Neural cell (in vitro differentiated cells): ENCODE measurements at regions not wholly inside any gene's neighbourhood (a gene's known extent, or its start where the extent isn't known, plus 50 kb on each side); places are given as distances from the start of the nearest gene placed in this dataset.

ENCODE experiments used
- H2AFZ ChIP-seq: fragments of 200-600, 300-800 bp; sonication (generic), shearing (Covaris generic); 2 replicates; pipeline ENCODE4 v1.6.0; 2014; ENCODE audit warnings: low read depth, mild to moderate bottlenecking, antibody characterized with exemption, low read length, moderate library complexity
- H3F3A ChIP-seq: fragments of 200-600 bp; shearing (Covaris generic); 2 replicates; pipeline ENCODE4 v1.6.1; 2016; ENCODE audit warnings: mild to moderate bottlenecking, moderate library complexity, mixed read lengths, antibody characterized with exemption, low read length; ENCODE audit not compliant: insufficient read depth, poor library complexity, severe bottlenecking
- H3K27ac ChIP-seq: fragments of 200-600, 300-800 bp; sonication (generic), shearing (Covaris generic); 2 replicates; pipeline ENCODE4 v1.5.1; 2014; ENCODE audit warnings: mild to moderate bottlenecking, low read length, moderate library complexity
- H3K27me3 ChIP-seq: fragments of 300-800, 200-600 bp; sonication (generic), shearing (Covaris generic); 2 replicates; pipeline ENCODE4 v1.6.0; 2014; ENCODE audit warnings: mild to moderate bottlenecking, low read depth, low read length, moderate library complexity; ENCODE audit not compliant: insufficient read depth
- H3K36me3 ChIP-seq: fragments of 300-800, 200-600 bp; sonication (generic), shearing (Covaris generic); 2 replicates; pipeline ENCODE4 v1.5.1; 2014; ENCODE audit warnings: mild to moderate bottlenecking, antibody characterized with exemption, low read length, moderate library complexity; ENCODE audit not compliant: insufficient read depth
- H3K4me2 ChIP-seq: fragments of 300-800, 200-600 bp; sonication (generic), shearing (Covaris generic); 2 replicates; pipeline ENCODE4 v1.6.0; 2014; ENCODE audit warnings: mild to moderate bottlenecking, low read length
- H3K4me3 ChIP-seq: fragments of 300-800, 200-600 bp; sonication (generic), shearing (Covaris generic); 2 replicates; pipeline ENCODE4 v1.5.1; 2014; ENCODE audit warnings: mild to moderate bottlenecking, low read length, moderate library complexity
- H3K79me2 ChIP-seq: fragments of 200-600 bp; shearing (Covaris generic); replicated peaks from 2 replicates; pipeline ENCODE4 v1.6.0; 2014; ENCODE audit warnings: mild to moderate bottlenecking, low read length, moderate library complexity; ENCODE audit not compliant: insufficient read depth
- H3K9ac ChIP-seq: fragments of 300-800, 200-600 bp; sonication (generic), shearing (Covaris generic); 2 replicates; pipeline ENCODE4 v1.6.1; 2016; ENCODE audit warnings: mild to moderate bottlenecking, low read length, mixed read lengths
- H3K9me2 ChIP-seq: fragments of 200-600 bp; shearing (Covaris generic); 2 replicates; pipeline ENCODE4 v1.6.1; 2016; ENCODE audit warnings: mild to moderate bottlenecking, low read length, mixed read lengths; ENCODE audit not compliant: insufficient read depth
- H3K9me3 ChIP-seq: fragments of 200-600, 300-800 bp; sonication (generic), shearing (Covaris generic); 2 replicates; pipeline ENCODE4 v1.6.1; 2016; ENCODE audit warnings: mild to moderate bottlenecking, mixed run types, low read length, moderate library complexity, mixed read lengths
- H4K20me1 ChIP-seq: fragments of 200-600 bp; shearing (Covaris generic); 2 replicates; pipeline ENCODE4 v1.6.1; 2016; ENCODE audit warnings: mild to moderate bottlenecking, mixed run types; ENCODE audit not compliant: insufficient read depth
- EP300 ChIP-seq: fragments of 450-650 bp; conservative IDR thresholded peaks from 2 replicates; pipeline ENCODE4 v1.6.1; 2014; ENCODE audit warnings: antibody characterized with exemption, mild to moderate bottlenecking, moderate library complexity; ENCODE audit not compliant: poor library complexity, severe bottlenecking
- EZH2 ChIP-seq: fragments of 200-600, 300-800 bp; shearing (Covaris generic), sonication (generic); IDR thresholded peaks from 2 replicates; pipeline ENCODE4 v1.6.1; 2014; ENCODE audit warnings: antibody characterized with exemption, low read length, borderline replicate concordance, mild to moderate bottlenecking; ENCODE audit not compliant: insufficient read depth, poor library complexity, severe bottlenecking
- MXI1 ChIP-seq: fragments of 450-650 bp; conservative IDR thresholded peaks from 2 replicates; pipeline ENCODE4 v1.6.1; 2014; ENCODE audit warnings: antibody characterized with exemption, mild to moderate bottlenecking; ENCODE audit not compliant: poor library complexity, severe bottlenecking
- POLR2AphosphoS5 ChIP-seq: IDR thresholded peaks from 2 replicates; pipeline ENCODE4 v1.6.1; 2012
- RAD21 ChIP-seq: fragments of 450-650 bp; conservative IDR thresholded peaks from 2 replicates; pipeline ENCODE4 v1.6.1; 2014; ENCODE audit warnings: antibody characterized with exemption, mild to moderate bottlenecking, moderate library complexity
- SMC3 ChIP-seq: fragments of 450-650 bp; conservative IDR thresholded peaks from 2 replicates; pipeline ENCODE4 v1.6.1; 2014; ENCODE audit warnings: antibody characterized with exemption, mild to moderate bottlenecking, moderate library complexity; ENCODE audit not compliant: poor library complexity
- TAF1 ChIP-seq: IDR thresholded peaks from 2 replicates; pipeline ENCODE4 v1.6.1; 2012; ENCODE audit warnings: low read depth
- TF ChIP-seq, protein P1 (sequence below): IDR thresholded peaks from 2 replicates; pipeline ENCODE4 v1.6.1; 2012; ENCODE audit warnings: borderline replicate concordance
- TF ChIP-seq, protein P2 (sequence below): fragments of 450-650 bp; IDR thresholded peaks from 2 replicates; pipeline ENCODE4 v1.5.1; 2014; ENCODE audit warnings: antibody characterized with exemption, mild to moderate bottlenecking, moderate library complexity; ENCODE audit not compliant: poor library complexity, severe bottlenecking

DNA sequence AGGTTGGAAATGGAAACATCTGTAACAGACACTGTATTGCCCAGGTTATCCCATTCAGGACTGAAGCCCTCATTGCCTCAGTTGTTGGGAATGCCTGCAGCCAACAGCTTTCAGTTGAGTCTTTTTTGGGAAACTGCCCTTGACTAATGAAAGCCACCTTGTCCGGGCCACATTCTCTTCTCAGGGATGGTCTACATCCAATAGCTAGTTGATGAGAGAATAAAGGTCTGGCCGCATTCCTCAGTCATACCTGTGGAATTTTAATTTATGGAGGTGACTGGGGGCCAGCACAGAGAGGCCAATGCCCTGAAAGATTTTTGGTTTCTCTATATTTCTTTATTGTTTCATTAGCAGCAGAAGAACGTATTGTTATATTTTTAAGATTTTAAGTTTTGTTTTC, 147.6 kb upstream of the MSX1 start:
- no peaks in the 10 kb centered on the region for H3K9me3 ChIP-seq
- H3K79me2 ChIP-seq: no peaks in the 10 kb centered on the region
- no peaks in the 10 kb centered on the region for H4K20me1 ChIP-seq
- no peaks in the 10 kb centered on the region for H3K27me3 ChIP-seq
- no peaks in the 10 kb centered on the region for H3K9me2 ChIP-seq
- H3K27ac ChIP-seq: no peak overlapping the region
- no peak overlapping the region for H3K4me3 ChIP-seq
- H3K36me3 ChIP-seq: no peaks in the 10 kb centered on the region
- H3K9ac ChIP-seq: no peak overlapping the region
- no peak overlapping the region for H3K4me2 ChIP-seq
- H2AFZ ChIP-seq: no peak overlapping the region
- TF ChIP-seq MXI1 (no peak), RAD21 (no peak), EP300 (no peak), POLR2AphosphoS5 (no peak), TAF1 (no peak), EZH2 (no peak), SMC3 (no peak)
- TF ChIP-seq, protein P1, sequence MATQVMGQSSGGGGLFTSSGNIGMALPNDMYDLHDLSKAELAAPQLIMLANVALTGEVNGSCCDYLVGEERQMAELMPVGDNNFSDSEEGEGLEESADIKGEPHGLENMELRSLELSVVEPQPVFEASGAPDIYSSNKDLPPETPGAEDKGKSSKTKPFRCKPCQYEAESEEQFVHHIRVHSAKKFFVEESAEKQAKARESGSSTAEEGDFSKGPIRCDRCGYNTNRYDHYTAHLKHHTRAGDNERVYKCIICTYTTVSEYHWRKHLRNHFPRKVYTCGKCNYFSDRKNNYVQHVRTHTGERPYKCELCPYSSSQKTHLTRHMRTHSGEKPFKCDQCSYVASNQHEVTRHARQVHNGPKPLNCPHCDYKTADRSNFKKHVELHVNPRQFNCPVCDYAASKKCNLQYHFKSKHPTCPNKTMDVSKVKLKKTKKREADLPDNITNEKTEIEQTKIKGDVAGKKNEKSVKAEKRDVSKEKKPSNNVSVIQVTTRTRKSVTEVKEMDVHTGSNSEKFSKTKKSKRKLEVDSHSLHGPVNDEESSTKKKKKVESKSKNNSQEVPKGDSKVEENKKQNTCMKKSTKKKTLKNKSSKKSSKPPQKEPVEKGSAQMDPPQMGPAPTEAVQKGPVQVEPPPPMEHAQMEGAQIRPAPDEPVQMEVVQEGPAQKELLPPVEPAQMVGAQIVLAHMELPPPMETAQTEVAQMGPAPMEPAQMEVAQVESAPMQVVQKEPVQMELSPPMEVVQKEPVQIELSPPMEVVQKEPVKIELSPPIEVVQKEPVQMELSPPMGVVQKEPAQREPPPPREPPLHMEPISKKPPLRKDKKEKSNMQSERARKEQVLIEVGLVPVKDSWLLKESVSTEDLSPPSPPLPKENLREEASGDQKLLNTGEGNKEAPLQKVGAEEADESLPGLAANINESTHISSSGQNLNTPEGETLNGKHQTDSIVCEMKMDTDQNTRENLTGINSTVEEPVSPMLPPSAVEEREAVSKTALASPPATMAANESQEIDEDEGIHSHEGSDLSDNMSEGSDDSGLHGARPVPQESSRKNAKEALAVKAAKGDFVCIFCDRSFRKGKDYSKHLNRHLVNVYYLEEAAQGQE: no peak
- TF ChIP-seq, protein P2, sequence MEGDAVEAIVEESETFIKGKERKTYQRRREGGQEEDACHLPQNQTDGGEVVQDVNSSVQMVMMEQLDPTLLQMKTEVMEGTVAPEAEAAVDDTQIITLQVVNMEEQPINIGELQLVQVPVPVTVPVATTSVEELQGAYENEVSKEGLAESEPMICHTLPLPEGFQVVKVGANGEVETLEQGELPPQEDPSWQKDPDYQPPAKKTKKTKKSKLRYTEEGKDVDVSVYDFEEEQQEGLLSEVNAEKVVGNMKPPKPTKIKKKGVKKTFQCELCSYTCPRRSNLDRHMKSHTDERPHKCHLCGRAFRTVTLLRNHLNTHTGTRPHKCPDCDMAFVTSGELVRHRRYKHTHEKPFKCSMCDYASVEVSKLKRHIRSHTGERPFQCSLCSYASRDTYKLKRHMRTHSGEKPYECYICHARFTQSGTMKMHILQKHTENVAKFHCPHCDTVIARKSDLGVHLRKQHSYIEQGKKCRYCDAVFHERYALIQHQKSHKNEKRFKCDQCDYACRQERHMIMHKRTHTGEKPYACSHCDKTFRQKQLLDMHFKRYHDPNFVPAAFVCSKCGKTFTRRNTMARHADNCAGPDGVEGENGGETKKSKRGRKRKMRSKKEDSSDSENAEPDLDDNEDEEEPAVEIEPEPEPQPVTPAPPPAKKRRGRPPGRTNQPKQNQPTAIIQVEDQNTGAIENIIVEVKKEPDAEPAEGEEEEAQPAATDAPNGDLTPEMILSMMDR: no peak
- H3F3A ChIP-seq: no peaks in the 10 kb centered on the region

DNA sequence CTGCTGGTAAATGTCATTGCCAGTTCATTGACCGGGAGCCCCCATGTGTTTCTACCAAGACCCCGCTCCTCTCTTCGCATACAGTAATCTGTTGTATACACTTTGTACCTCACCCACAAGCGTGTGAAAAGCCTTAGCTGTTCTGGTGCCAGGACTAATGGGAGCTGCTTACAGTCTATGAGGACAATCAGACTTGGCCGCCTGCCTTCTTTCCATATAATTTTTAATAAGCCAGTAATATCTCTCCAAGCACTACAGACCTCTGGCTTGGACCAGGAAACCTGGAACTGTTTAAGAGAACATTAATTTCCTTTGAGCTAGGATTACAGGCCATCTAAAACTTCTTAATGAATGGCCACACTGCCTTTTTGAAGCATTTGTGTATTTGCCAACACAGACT, 149.7 kb upstream of the MSX1 start:
- Histone ChIP-seq H3F3A (no peaks in the 10 kb centered on the region), H3K27me3 (no peaks in the 10 kb centered on the region), H4K20me1 (no peaks in the 10 kb centered on the region), H3K79me2 (no peaks in the 10 kb centered on the region), H3K4me2 (no peak overlapping the region), H3K27ac (no peak overlapping the region), H3K9me2 (no peaks in the 10 kb centered on the region), H3K9ac (no peak overlapping the region), H3K4me3 (no peak overlapping the region), H3K36me3 (no peaks in the 10 kb centered on the region), H3K9me3 (no peaks in the 10 kb centered on the region), H2AFZ (no peak overlapping the region)
- TF ChIP-seq SMC3: no peak
- TF ChIP-seq MXI1: no peak
- TF ChIP-seq, protein P1: no peak
- TF ChIP-seq EP300: no peak
- no peak for TF ChIP-seq POLR2AphosphoS5
- no peak for TF ChIP-seq TAF1
- TF ChIP-seq EZH2: no peak
- no peak for TF ChIP-seq RAD21
- TF ChIP-seq, protein P2: no peak
